ENCODE measurements at regions not wholly inside any gene's neighbourhood (a gene's known extent, or its start where the extent isn't known, plus 50 kb on each side); places are given as distances from the start of the nearest gene placed in this dataset.

- no peak for TF ChIP-seq CTCF (IDR thresholded peaks at IDR 0.05)
- no peak for TF ChIP-seq POLR2A (IDR thresholded peaks at IDR 0.05)
- TF ChIP-seq EP300 (IDR thresholded peaks at IDR 0.05) = no peak
Measured at GRCh38 chr3:34377961-34378360, 579.5 kb downstream of the PDCD6IP start.

Measured in tibial nerve (tissue), 4 donors.